BJ (cell line): ENCODE measurements at regions not wholly inside any gene's neighbourhood (a gene's known extent, or its start where the extent isn't known, plus 50 kb on each side); places are given as distances from the start of the nearest gene placed in this dataset.

Experiments
- CTCF ChIA-PET: fragments of 350-600 bp; formaldehyde crosslinking; extraction: SDS; loops from one replicate; lab custom pipeline; 2021; ENCODE audit warnings: antibody characterized with exemption, inconsistent platforms; lab: Yijun Ruan, JAX
- POLR2A ChIA-PET: fragments of 300-600 bp; sonication (Branson Sonifier 250); formaldehyde crosslinking; extraction: SDS; loops from one replicate; lab custom pipeline; 2021; ENCODE audit warnings: antibody characterized with exemption; lab: Charles Lee
- DNase-seq: peaks from one replicate; pipeline ENCODE4 v3.0.0-alpha.2; 2011; ENCODE audit warnings: low read depth
- H3K27me3 ChIP-seq: 2 replicates; pipeline ENCODE4 v1.6.0; 2011; ENCODE audit warnings: low read length; ENCODE audit not compliant: control insufficient read depth, insufficient read depth
- H3K36me3 ChIP-seq: 2 replicates; pipeline ENCODE4 v1.5.1; 2011; ENCODE audit warnings: low read length; ENCODE audit not compliant: control insufficient read depth, insufficient read depth
- H3K4me3 ChIP-seq: 2 replicates; pipeline ENCODE4 v1.5.1; 2011; ENCODE audit warnings: low read depth, mild to moderate bottlenecking, control low read depth, low read length
- CTCF ChIP-seq: IDR thresholded peaks from 2 replicates; pipeline ENCODE4 v1.5.1; 2011; ENCODE audit warnings: low read depth, mild to moderate bottlenecking, control low read depth, inconsistent platforms, low read length, moderate library complexity; ENCODE audit not compliant: insufficient read depth

- CTCF ChIA-PET: interaction anchor here (0.5 to 0.6 kb wide), 2 partner anchors 21 to 124 kb away, joined by 3 read pairs; no protein-coding TSS in a partner anchor
- Histone ChIP-seq H3K4me3 (no peak overlapping the region), H3K36me3 (no peaks in the 10 kb centered on the region), H3K27me3 (no peaks in the 10 kb centered on the region)
- no peak for TF ChIP-seq CTCF
- POLR2A ChIA-PET: no interaction called here
- no peak for DNase-seq
Observed at GRCh38 chr4:31089815-31090214, 369.6 kb downstream of the PCDH7 start.

- H3K4me3 ChIP-seq: no peak overlapping the region
- CTCF ChIA-PET: no interaction called here
- no peaks in the 10 kb centered on the region for H3K27me3 ChIP-seq
- DNase-seq: no peak
- H3K36me3 ChIP-seq: no peaks in the 10 kb centered on the region
- POLR2A ChIA-PET: no interaction called here
- no peak for TF ChIP-seq CTCF
Observed at GRCh38 chr4:31094474-31094873, 374.3 kb downstream of the PCDH7 start.

- ChIA-PET POLR2A (no interaction called here), CTCF (no interaction called here)
- H3K4me3 ChIP-seq: no peak overlapping the region
- no peak for TF ChIP-seq CTCF
- no peaks in the 10 kb centered on the region for H3K36me3 ChIP-seq
- no peaks in the 10 kb centered on the region for H3K27me3 ChIP-seq
- no peak for DNase-seq
Observed at GRCh38 chr4:31097999-31098398, 377.8 kb downstream of the PCDH7 start.

GRCh38 chr4:31100536-31100935 lies 380.4 kb downstream of the PCDH7 start:
- ChIA-PET CTCF (no interaction called here), POLR2A (no interaction called here)
- Histone ChIP-seq H3K4me3 (no peak overlapping the region), H3K27me3 (no peaks in the 10 kb centered on the region), H3K36me3 (no peaks in the 10 kb centered on the region)
- TF ChIP-seq CTCF: no peak
- DNase-seq: no peak

GRCh38 chr4:31104043-31104442 lies 383.9 kb downstream of the PCDH7 start:
- ChIA-PET POLR2A (no interaction called here), CTCF (interaction anchor here (0.9 kb wide), 1 partner anchor 14 kb away, joined by 3 read pairs; no protein-coding TSS in a partner anchor)
- no peak for TF ChIP-seq CTCF
- Histone ChIP-seq H3K36me3 (no peaks in the 10 kb centered on the region), H3K27me3 (no peaks in the 10 kb centered on the region), H3K4me3 (no peak overlapping the region)
- no peak for DNase-seq
